ENCODE measurements at regions not wholly inside any gene's neighbourhood (a gene's known extent, or its start where the extent isn't known, plus 50 kb on each side); places are given as distances from the start of the nearest gene placed in this dataset.

- DNase-seq (ENCODE audit: low read depth, low spot score), result peak; percentile 1
Observed at GRCh38 chr2:147082850-147083522, 761.8 kb upstream of the ACVR2A start.

- DNase-seq (ENCODE audit: low read depth, low spot score), result no peak
Observed at GRCh38 chr2:147081831-147082230, 763.0 kb upstream of the ACVR2A start.

- DNase-seq (ENCODE audit: low read depth, low spot score), result no peak
Observed at GRCh38 chr2:147076634-147077033, 768.2 kb upstream of the ACVR2A start.

DNA sequence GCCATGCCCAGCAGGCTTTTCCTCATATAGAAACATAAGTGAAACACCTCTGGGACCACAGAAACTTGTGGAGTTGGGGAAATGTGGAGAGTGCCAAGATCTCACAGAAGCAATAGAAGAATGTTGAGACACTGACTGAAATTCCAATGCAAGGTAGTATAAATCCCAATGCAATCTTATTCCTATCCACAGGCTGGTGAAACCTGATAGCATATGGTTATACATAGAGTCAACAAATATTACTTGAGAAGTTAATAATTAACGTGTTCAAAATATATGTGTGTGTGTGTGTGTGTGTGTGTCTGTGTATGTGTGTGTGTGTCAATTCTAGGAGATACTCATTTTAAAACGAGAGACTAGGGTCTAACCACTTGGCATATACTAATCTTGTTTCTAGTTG, 776.8 kb upstream of the ACVR2A start:
- DNase-seq (ENCODE audit: low read depth, low spot score), result no peak

DNA sequence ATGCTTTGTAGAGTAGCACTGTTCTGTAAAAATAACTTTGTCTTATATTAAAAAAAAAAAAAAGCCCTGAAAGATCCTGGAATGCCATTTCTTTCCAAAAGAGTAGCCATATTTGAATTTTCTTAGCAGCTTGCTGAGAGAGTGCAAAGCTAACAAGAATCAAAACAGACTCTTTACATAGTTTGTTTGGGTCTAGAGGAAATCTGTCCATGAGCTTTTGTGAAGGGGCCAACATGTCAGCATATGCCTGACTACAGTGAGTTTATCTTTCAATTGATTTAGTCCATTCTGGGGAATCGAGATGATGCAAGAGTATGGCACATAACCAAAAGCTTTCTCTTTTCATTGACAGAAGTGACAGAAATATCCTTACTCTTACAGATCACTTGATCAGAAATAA, 777.7 kb upstream of the ACVR2A start:
- DNase-seq (ENCODE audit: low read depth, low spot score), result no peak

DNA sequence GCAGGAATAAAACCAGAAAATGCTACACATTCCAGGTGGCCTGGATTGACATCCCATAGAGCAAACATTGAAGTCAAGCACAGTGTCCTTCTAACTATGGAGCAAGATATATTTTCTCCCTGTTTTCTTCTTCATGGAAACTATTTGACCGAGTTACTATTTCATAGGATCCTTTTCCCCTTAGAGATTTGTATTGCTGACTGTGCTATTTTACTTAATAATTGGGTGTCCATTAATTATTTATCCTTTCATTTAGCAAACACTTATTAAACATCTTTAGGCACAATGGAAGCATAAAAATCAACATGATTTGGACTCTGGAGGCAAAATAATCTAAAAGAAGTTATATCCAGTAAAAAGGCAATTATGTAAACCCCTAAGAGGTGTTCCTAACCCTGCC, 782.8 kb upstream of the ACVR2A start:
- DNase-seq (ENCODE audit: low read depth, low spot score), result no peak

DNA sequence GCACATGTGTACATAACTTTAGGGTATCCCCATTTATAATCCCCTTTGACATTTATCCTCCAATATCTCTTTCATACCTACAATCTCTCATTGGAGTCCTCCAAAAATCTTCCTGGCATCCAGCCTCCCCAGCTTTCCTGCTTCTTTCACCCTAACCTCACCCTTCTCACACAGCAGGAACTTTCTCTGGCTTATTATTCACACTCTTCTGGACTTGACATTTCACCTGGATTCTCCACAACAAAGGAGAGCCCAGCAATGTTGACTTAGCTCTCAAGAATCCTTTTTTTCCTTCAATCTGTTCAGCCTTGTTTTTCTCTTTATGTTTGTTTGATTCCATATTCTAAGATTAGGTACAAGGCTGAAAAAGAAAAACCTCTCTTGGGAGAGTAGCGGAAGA, 783.6 kb upstream of the ACVR2A start:
- DNase-seq (ENCODE audit: low read depth, low spot score), result no peak

GRCh38 chr2:147057892-147058490, 786.8 kb upstream of the ACVR2A start:
- DNase-seq (ENCODE audit: low read depth, low spot score), result no peak

GRCh38 chr2:147051814-147052213, 793.0 kb upstream of the ACVR2A start:
- no peak for DNase-seq (ENCODE audit: low read depth, low spot score)

GRCh38 chr2:147051248-147051647, 793.6 kb upstream of the ACVR2A start:
- DNase-seq (ENCODE audit: low read depth, low spot score), result no peak

- no peak for DNase-seq (ENCODE audit: low read depth, low spot score)
Observed at GRCh38 chr2:147049957-147050356, 794.9 kb upstream of the ACVR2A start.

- no peak for DNase-seq (ENCODE audit: low read depth, low spot score)
Observed at GRCh38 chr2:147046473-147046872, 798.4 kb upstream of the ACVR2A start.

DNA sequence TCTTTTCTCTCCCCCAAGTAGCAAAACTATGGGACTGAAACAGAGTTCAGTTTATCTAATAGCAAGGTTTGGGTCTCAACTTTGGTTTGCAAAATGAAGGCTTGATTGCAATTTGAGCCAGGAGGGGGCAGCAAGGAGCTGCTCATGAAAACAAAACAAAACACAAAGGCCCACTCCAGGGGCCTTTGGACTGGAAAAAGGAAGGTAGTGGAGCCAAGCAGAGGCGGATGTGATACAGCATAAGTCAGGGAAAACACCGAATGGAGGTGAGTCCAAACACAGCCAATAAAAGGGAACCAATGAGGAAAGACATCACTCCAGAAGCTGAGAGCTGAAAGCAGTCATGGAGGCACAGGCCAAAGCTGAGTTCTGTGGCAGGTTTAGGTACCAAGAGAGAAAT, 799.7 kb upstream of the ACVR2A start:
- DNase-seq (ENCODE audit: low read depth, low spot score), result no peak

DNA sequence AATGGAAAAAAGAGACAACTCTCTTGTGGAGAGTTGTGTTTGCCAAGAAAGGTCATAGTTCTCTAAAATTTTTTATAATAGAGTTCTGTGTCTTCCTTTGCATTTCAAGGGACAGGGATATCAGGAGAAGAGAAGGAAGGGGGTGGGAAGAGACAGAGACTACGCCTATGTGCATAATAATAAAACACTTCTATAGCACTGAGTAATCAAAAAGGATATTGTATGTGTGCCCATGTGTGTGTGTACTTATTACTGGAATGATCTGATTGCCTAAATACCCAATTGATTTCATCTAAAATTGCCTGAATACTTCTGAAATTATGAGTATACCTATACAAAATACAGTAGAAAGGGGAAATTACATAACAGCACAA, 803.7 kb upstream of the ACVR2A start:
- no peak for DNase-seq (ENCODE audit: low read depth, low spot score)

DNA sequence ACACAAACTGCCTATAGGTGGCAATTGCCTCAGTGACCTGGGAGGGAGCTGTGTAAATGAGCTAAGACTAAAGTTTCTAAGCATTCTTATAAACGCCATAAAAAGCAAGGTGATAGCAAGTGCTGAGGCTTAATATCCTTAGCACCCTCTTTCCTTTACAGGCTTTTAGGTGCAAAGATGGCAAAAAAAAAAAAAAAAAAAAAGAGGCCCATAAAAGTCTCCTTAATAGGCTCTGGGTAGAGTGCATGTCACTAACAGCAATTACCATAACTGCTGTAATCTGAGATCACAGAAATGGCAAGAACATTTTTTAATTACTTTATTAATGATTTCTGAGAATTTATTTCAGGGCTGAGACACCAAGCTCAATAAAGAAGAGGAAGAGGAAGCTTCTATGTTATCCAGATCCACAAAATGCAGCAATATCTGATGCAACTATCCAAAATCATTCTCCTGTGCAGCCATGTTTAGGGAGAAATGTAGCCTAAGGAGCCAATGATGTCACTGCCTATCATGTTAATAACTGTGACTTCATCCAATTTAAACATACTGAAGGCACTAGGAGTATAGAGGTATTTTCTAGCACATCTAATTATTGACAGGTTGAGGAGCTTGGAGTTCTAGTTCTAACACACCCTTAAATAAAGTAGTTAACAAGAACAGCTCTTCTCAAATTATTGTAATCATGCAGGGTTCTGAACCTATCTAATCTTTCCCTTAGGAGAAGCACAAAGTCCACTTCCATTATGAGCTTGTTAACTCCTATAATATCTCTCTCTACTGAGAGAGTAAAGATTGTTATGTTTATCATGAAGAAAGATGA, 804.3 kb upstream of the ACVR2A start:
- no peak for DNase-seq (ENCODE audit: low read depth, low spot score)

GRCh38 chr2:147037048-147037447, 807.8 kb upstream of the ACVR2A start:
- no peak for DNase-seq (ENCODE audit: low read depth, low spot score)

DNA sequence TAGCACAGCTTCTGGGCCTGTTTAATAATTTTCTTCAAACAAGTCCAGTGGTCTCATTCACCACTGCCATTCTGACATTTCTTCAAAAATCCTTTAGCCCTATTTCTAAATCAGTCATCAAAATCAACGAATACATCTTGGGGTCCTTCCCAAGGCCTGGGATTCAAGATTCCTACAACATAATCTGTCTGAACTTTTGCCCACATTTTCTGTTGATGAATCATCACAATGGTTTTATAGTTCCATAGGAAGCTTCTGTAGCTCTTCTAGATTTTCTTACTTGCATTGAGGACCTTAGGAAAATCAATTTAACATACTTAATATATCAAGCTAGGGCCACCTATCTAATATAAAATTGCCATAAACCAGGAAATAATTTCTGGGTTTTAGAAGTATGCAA, 811.8 kb upstream of the ACVR2A start:
- no peak for DNase-seq (ENCODE audit: low read depth, low spot score)

DNA sequence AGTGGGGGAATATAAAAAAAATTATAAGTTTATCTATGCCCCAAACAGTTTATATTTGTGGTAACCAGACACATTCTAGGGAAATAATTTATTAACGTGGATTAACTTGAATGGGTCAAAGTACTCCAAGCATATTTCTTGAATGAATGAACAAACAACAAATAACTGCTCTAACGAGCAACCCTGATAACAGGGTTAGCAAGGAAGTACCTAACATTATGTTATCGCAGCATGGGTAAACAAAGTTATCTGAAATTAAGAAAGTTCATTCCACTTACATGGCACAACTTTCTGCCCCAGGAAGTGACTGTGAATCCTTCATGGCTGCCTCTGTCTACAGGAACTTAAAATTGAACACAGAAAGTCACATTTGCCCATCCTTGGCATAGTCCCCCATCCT, 812.9 kb upstream of the ACVR2A start:
- no peak for DNase-seq (ENCODE audit: low read depth, low spot score)

- DNase-seq (ENCODE audit: low read depth, low spot score), result no peak
Observed at GRCh38 chr2:147030966-147031720, 813.7 kb upstream of the ACVR2A start.

- no peak for DNase-seq (ENCODE audit: low read depth, low spot score)
Observed at GRCh38 chr2:147027436-147027835, 817.4 kb upstream of the ACVR2A start.

GRCh38 chr2:147026664-147027295, 818.0 kb upstream of the ACVR2A start:
- DNase-seq (ENCODE audit: low read depth, low spot score), result no peak
